K562 (cell line): ENCODE measurements at regions not wholly inside any gene's neighbourhood (a gene's known extent, or its start where the extent isn't known, plus 50 kb on each side); places are given as distances from the start of the nearest gene placed in this dataset.
"Not testable (repeated sequence)": the region's sequence is repeated elsewhere in the genome, so short reads cannot be mapped to it uniquely, and the experiment has no call there.

Experiments used
- GATA2 ChIP-seq: sonication (generic); formaldehyde crosslinking; IDR thresholded peaks from 2 replicates; pipeline ENCODE4 v1.4.0; 2020; ENCODE audit warnings: mild to moderate bottlenecking, missing genetic modification reagents
- NFATC3 ChIP-seq: fragments of 450-650 bp; IDR thresholded peaks from 2 replicates; pipeline ENCODE4 v1.6.1; 2017; ENCODE audit warnings: mild to moderate bottlenecking
- RBM22 ChIP-seq: fragments of 200-400 bp; formaldehyde crosslinking; IDR thresholded peaks from 2 replicates; pipeline ENCODE4 v1.6.1; 2018; ENCODE audit warnings: low read length, low read depth; ENCODE audit not compliant: poor library complexity, severe bottlenecking
- SIX5 ChIP-seq, 2 experiments: IDR thresholded peaks; 2 replicates each; pipeline ENCODE4 v1.6.1; 2011; ENCODE audit warnings: low read length in 2 of 2, borderline replicate concordance in 1 of 2, low read depth in 1 of 2, mild to moderate bottlenecking in 1 of 2, moderate library complexity in 1 of 2; ENCODE audit not compliant: insufficient read depth in 1 of 2
- TBP ChIP-seq: optimal IDR thresholded peaks from 2 replicates; pipeline ENCODE3; 2011; ENCODE audit warnings: low read depth, low read length, improper control_type of control experiment
- TF ChIP-seq, protein P1 (sequence below), 2 experiments: IDR thresholded peaks; 2 replicates each; pipeline ENCODE4 v1.6.1; 2012; ENCODE audit warnings: improper control_type of control experiment in 2 of 2, low read depth in 2 of 2, low read length in 2 of 2, borderline replicate concordance in 1 of 2
- TF ChIP-seq, protein P2 (sequence below), 3 experiments: IDR thresholded peaks in 2 of 3; conservative IDR thresholded peaks in 1 of 3; 2 replicates each; pipeline ENCODE4 v1.5.1; 2011 to 2012; ENCODE audit warnings: low read length in 3 of 3, mild to moderate bottlenecking in 3 of 3, control low read depth in 2 of 3, improper control_type of control experiment in 1 of 3, inconsistent platforms in 1 of 3, low read depth in 1 of 3, mixed read lengths in 1 of 3, moderate library complexity in 1 of 3; ENCODE audit not compliant: insufficient read depth in 2 of 3

DNA sequence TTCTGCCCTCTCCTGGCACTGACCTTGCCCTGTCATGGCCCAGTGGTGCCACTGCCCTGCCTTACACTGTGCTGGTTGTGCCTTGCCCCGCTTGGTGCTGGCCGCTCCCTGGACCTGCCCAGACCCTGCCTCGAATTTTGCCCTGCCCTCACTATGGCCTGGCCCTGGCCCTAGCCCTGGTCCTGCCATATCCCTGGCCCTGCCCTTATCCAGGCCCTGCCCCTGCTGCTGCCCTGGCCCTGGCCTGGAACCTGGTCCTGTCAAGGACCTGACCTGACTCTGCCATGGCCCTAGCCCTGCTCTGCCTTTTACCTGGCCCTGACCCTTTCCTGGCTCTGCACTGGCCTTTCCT, 2889.6 kb upstream of the TEKT4 start:
- TF ChIP-seq TBP; NFATC3; RBM22; SIX5 (IDR thresholded peaks at IDR 0.05; ENCODE audit: borderline replicate concordance in 1 of 2, insufficient read depth in 1 of 2, low read depth in 1 of 2, low read length in 2 of 2); GATA2 (CRISPR knock-in tag): not testable (repeated sequence)
- TF ChIP-seq, protein P1, sequence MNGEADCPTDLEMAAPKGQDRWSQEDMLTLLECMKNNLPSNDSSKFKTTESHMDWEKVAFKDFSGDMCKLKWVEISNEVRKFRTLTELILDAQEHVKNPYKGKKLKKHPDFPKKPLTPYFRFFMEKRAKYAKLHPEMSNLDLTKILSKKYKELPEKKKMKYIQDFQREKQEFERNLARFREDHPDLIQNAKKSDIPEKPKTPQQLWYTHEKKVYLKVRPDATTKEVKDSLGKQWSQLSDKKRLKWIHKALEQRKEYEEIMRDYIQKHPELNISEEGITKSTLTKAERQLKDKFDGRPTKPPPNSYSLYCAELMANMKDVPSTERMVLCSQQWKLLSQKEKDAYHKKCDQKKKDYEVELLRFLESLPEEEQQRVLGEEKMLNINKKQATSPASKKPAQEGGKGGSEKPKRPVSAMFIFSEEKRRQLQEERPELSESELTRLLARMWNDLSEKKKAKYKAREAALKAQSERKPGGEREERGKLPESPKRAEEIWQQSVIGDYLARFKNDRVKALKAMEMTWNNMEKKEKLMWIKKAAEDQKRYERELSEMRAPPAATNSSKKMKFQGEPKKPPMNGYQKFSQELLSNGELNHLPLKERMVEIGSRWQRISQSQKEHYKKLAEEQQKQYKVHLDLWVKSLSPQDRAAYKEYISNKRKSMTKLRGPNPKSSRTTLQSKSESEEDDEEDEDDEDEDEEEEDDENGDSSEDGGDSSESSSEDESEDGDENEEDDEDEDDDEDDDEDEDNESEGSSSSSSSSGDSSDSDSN (IDR thresholded peaks at IDR 0.05; ENCODE audit: borderline replicate concordance in 1 of 2, low read depth in 2 of 2, low read length in 2 of 2) = not testable (repeated sequence)
- TF ChIP-seq, protein P2, sequence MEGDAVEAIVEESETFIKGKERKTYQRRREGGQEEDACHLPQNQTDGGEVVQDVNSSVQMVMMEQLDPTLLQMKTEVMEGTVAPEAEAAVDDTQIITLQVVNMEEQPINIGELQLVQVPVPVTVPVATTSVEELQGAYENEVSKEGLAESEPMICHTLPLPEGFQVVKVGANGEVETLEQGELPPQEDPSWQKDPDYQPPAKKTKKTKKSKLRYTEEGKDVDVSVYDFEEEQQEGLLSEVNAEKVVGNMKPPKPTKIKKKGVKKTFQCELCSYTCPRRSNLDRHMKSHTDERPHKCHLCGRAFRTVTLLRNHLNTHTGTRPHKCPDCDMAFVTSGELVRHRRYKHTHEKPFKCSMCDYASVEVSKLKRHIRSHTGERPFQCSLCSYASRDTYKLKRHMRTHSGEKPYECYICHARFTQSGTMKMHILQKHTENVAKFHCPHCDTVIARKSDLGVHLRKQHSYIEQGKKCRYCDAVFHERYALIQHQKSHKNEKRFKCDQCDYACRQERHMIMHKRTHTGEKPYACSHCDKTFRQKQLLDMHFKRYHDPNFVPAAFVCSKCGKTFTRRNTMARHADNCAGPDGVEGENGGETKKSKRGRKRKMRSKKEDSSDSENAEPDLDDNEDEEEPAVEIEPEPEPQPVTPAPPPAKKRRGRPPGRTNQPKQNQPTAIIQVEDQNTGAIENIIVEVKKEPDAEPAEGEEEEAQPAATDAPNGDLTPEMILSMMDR (IDR thresholded peaks at IDR 0.05 in 2 of 3, conservative IDR thresholded peaks at IDR 0.05 in 1 of 3; ENCODE audit: insufficient read depth in 2 of 3, low read depth in 1 of 3, low read length in 3 of 3) = not testable (repeated sequence)
